B cell (primary cell): ENCODE measurements at regions not wholly inside any gene's neighbourhood (a gene's known extent, or its start where the extent isn't known, plus 50 kb on each side); places are given as distances from the start of the nearest gene placed in this dataset.

ENCODE experiments used
- CTCF ChIP-seq: fragments of 200-600 bp; IDR thresholded peaks from one replicate; pipeline ENCODE4 v1.8.0; 2022; ENCODE audit warnings: antibody characterized with exemption, mild to moderate bottlenecking
- EZH2 ChIP-seq: IDR thresholded peaks from 2 replicates; pipeline ENCODE4 v1.6.1; 2012; ENCODE audit warnings: borderline replicate concordance, low read depth, mild to moderate bottlenecking, moderate library complexity, low read length; ENCODE audit not compliant: insufficient read depth, poor library complexity, severe bottlenecking

DNA sequence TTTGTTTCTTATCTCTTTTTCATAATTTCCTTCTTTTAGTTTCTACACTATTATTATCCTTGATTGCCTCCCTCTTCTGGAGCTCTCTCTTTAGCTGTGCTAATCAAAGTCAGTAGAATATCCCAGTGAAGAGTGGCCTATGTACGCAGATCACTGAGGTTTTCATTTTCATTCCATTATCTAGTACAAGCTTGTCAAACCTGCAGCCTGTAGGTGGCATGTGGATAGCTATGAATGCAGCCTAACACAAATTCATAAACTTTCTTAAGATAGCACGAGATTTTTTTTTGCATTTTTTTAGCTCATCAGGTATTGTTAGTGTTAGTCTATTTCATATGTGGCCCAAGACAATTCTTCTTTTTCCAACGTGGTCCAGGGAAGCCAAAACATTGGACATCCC, 825.7 kb upstream of the MAP3K7 start:
- no peak for TF ChIP-seq CTCF
- TF ChIP-seq EZH2, result no peak
